ENCODE measurements at regions not wholly inside any gene's neighbourhood (a gene's known extent, or its start where the extent isn't known, plus 50 kb on each side); places are given as distances from the start of the nearest gene placed in this dataset.

DNA sequence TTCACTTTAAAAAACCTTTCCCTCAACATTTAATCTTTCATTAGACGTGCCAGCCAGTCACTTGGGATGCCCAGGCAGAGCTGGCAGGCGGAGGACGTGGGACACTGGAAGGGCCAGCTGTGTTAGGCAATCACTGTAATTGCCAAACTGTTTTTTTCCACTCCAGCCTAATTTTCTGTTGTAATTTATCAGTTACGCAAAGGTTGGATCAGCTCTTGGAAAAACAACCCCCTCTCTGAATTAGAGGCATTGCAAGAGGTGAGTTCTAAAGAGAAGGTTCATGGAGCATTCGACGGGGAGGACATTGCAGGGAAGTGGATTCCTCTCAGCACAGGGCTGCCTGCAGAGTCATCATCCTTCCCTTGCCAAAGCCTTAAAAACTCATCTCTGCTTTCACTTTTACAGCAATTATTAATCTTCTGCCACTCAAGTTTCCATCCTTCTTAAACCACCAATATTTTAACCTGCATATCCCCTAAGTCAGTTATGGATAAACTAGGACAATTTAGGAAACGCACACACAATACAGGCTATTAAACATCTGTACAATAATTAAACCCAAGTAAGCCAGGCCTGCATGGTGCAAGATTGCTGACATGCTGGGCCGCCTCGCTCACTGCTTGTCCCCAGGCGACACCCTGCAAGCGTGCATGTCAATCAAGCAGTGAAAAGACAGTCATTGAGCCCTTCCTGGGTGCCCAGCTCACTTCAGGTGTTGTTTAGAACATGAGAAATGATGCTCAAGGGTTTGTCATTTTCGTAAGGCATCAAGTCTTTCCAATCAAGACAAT, 272.3 kb upstream of the RNF32 start:
- Histone ChIP-seq H3K27ac (no peak overlapping the region), H3K4me3 (no peak overlapping the region), H3K9me3 (peaks cover 5% of the 10 kb centered on the region; the same call in 1 of the 3 replicates), H3K4me2 (no peak overlapping the region), H3K4me1 (no peaks in the 10 kb centered on the region)
- DNase-seq (ENCODE audit: low read depth in 1 of 2, low spot score in 1 of 2) (no peak), ATAC-seq (no peak), FAIRE-seq (no peak)
- POLR2A ChIA-PET, result no interaction called here
- TF ChIP-seq HOXA7 (CRISPR knock-in tag; IDR thresholded peaks at IDR 0.05) (no peak), USF2 (IDR thresholded peaks at IDR 0.05) (no peak), FOSL2 (IDR thresholded peaks at IDR 0.05) (no peak), FOSL2 (CRISPR knock-in tag; IDR thresholded peaks at IDR 0.05) (no peak), FOSB (CRISPR knock-in tag; IDR thresholded peaks at IDR 0.05) (no peak)
- 33% methylated on average over 12 of the region's 12 CpGs for WGBS (ENCODE audit: missing lambda C conversion rate)
- CTCF ChIA-PET, result no interaction called here

GRCh38 chr7:156363751-156364150, 276.8 kb upstream of the RNF32 start:
- H3K4me1 ChIP-seq, result no peaks in the 10 kb centered on the region
- ATAC-seq (no peak), FAIRE-seq (no peak), DNase-seq (ENCODE audit: low read depth in 1 of 2, low spot score in 1 of 2) (no peak)
- no peak overlapping the region for H3K4me2 ChIP-seq
- no peak overlapping the region for H3K4me3 ChIP-seq
- no peaks in the 10 kb centered on the region for H3K9me3 ChIP-seq
- ChIA-PET POLR2A (no interaction called here), CTCF (interaction anchor here (1.1 kb wide), 1 partner anchor 207 kb away, joined by 3 read pairs; no protein-coding TSS in a partner anchor)
- TF ChIP-seq FOXS1 (CRISPR knock-in tag; IDR thresholded peaks at IDR 0.05) (no peak), RNF2 (IDR thresholded peaks at IDR 0.05; ENCODE audit: borderline replicate concordance, low read depth) (no peak), CHD2 (IDR thresholded peaks at IDR 0.05; ENCODE audit: low read length, partially characterized antibody) (no peak), ZC3H11A (IDR thresholded peaks at IDR 0.05) (no peak), RFX5 (IDR thresholded peaks at IDR 0.05) (no peak), CBX2 (IDR thresholded peaks at IDR 0.05; ENCODE audit: borderline replicate concordance, low read depth) (no peak), MAFK (IDR thresholded peaks at IDR 0.05; ENCODE audit: partially characterized antibody) (no peak), NPAS2 (CRISPR knock-in tag; IDR thresholded peaks at IDR 0.05; ENCODE audit: borderline replicate concordance) (no peak), HDAC2 (IDR thresholded peaks at IDR 0.05) (no peak), TFCP2L1 (CRISPR knock-in tag; IDR thresholded peaks at IDR 0.05) (no peak)
- 52% methylated on average over 5 of the region's 5 CpGs for WGBS (ENCODE audit: missing lambda C conversion rate)
- H3K27ac ChIP-seq, result no peak overlapping the region

DNA sequence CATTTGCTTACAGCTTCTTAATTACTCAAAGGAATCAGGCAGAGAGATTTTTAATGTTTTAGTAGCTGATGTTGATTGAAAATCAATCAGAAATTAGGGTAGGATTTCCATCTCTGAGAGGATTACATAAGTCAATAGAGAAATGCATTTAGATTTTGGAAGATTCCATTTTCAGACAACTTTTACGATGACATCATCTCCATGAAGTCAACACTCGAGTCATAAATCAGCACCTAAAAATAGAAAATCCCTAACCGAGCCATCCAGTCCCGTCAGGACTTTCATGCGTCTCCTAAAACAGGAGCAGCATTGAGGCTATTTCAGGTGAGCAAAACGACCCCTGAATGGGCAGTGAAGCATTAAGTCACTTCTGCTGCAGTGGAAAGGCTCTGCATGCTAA, 279.7 kb upstream of the RNF32 start:
- ChIA-PET POLR2A (no interaction called here), CTCF (no interaction called here)
- no peak for FAIRE-seq
- DNase-seq (ENCODE audit: low read depth in 1 of 2, low spot score in 1 of 2), result no peak
- 39% methylated on average over 6 of the region's 6 CpGs for WGBS (ENCODE audit: missing lambda C conversion rate)
- ATAC-seq, result no peak
- TF ChIP-seq HOXB5 (CRISPR knock-in tag; IDR thresholded peaks at IDR 0.05), result no peak
- no peak for TF ChIP-seq CHD4 (IDR thresholded peaks at IDR 0.05; ENCODE audit: borderline replicate concordance)
- no peak for TF ChIP-seq NR3C1 (IDR thresholded peaks at IDR 0.05)
- no peak for TF ChIP-seq USF2 (IDR thresholded peaks at IDR 0.05)
- no peak for TF ChIP-seq RFX5 (IDR thresholded peaks at IDR 0.05)
- TF ChIP-seq, protein P1, sequence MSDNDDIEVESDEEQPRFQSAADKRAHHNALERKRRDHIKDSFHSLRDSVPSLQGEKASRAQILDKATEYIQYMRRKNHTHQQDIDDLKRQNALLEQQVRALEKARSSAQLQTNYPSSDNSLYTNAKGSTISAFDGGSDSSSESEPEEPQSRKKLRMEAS (IDR thresholded peaks at IDR 0.05), result no peak
- no peak for TF ChIP-seq ZNF302 (CRISPR knock-in tag; IDR thresholded peaks at IDR 0.05)
- no peak for TF ChIP-seq NPAS2 (CRISPR knock-in tag; IDR thresholded peaks at IDR 0.05; ENCODE audit: borderline replicate concordance)
- TF ChIP-seq ELK1 (IDR thresholded peaks at IDR 0.05; ENCODE audit: low read depth, low read length), result no peak
- no peak for TF ChIP-seq MAFK (IDR thresholded peaks at IDR 0.05; ENCODE audit: partially characterized antibody)
- Histone ChIP-seq H3K4me1 (no peaks in the 10 kb centered on the region), H3K4me2 (no peak overlapping the region), H3K9me3 (no peaks in the 10 kb centered on the region), H3K27ac (no peak overlapping the region), H3K4me3 (no peak overlapping the region)
